ENCODE measurements at regions not wholly inside any gene's neighbourhood (a gene's known extent, or its start where the extent isn't known, plus 50 kb on each side); places are given as distances from the start of the nearest gene placed in this dataset.
"Not testable (repeated sequence)": the region's sequence is repeated elsewhere in the genome, so short reads cannot be mapped to it uniquely, and the experiment has no call there.

GRCh38 chr1:112817555-112818373, 102.6 kb upstream of the PPM1J start:
- DNase-seq: no peak

GRCh38 chr1:112815376-112815775, 100.2 kb upstream of the PPM1J start:
- DNase-seq: no peak

GRCh38 chr1:112814645-112815044, 99.5 kb upstream of the PPM1J start:
- not testable (repeated sequence) for DNase-seq

- DNase-seq: peak in 1 of 2 experiments; percentile 6
Observed at GRCh38 chr1:112808861-112809684, 93.9 kb upstream of the PPM1J start.

- no peak for DNase-seq
Observed at GRCh38 chr1:112807999-112808398, 92.9 kb upstream of the PPM1J start.

GRCh38 chr1:112807117-112807516, 92.0 kb upstream of the PPM1J start:
- DNase-seq: no peak

GRCh38 chr1:112806090-112806642, 91.0 kb upstream of the PPM1J start:
- DNase-seq: no peak

- DNase-seq: no peak
Observed at GRCh38 chr1:112805155-112805853, 90.2 kb upstream of the PPM1J start.

GRCh38 chr1:112803906-112804762, 89.0 kb upstream of the PPM1J start:
- DNase-seq: peak; percentile 6 to 14

- no peak for DNase-seq
Observed at GRCh38 chr1:112800289-112800688, 85.2 kb upstream of the PPM1J start.

- DNase-seq: no peak
Observed at GRCh38 chr1:112798292-112798691, 83.2 kb upstream of the PPM1J start.

- no peak for DNase-seq
Observed at GRCh38 chr1:112797224-112797623, 82.1 kb upstream of the PPM1J start.

GRCh38 chr1:112794654-112795239, 79.6 kb upstream of the PPM1J start:
- no peak for DNase-seq

- no peak for DNase-seq
Observed at GRCh38 chr1:112793631-112794565, 78.8 kb upstream of the PPM1J start.

- no peak for DNase-seq
Observed at GRCh38 chr1:112791723-112792104, 76.6 kb upstream of the PPM1J start.

GRCh38 chr1:112790920-112791722, 76.0 kb upstream of the PPM1J start:
- no peak for DNase-seq

- DNase-seq: no peak
Observed at GRCh38 chr1:112788561-112788960, 73.4 kb upstream of the PPM1J start.

GRCh38 chr1:112788054-112788453, 72.9 kb upstream of the PPM1J start:
- no peak for DNase-seq

- DNase-seq: no peak
Observed at GRCh38 chr1:112783059-112783458, 67.9 kb upstream of the PPM1J start.
